ENCODE measurements at regions not wholly inside any gene's neighbourhood (a gene's known extent, or its start where the extent isn't known, plus 50 kb on each side); places are given as distances from the start of the nearest gene placed in this dataset.

GRCh38 chr13:54133746-54134145 lies 1105.1 kb downstream of the OLFM4 start:
- H3K27me3 ChIP-seq: no peaks in the 10 kb centered on the region
- 70 to 71% methylated on average over 6 of the region's 6 CpGs for WGBS, 2 donors
- no peak overlapping the region for H3K4me3 ChIP-seq
- no peak overlapping the region for H3K27ac ChIP-seq
- DNase-seq (ENCODE audit: low spot score in 2 of 2): no peak
- no peaks in the 10 kb centered on the region for H3K9me3 ChIP-seq
- H3K36me3 ChIP-seq: no peaks in the 10 kb centered on the region
- TF ChIP-seq POLR2A (IDR thresholded peaks at IDR 0.05) (no peak), CTCF (IDR thresholded peaks at IDR 0.05) (no peak), EP300 (IDR thresholded peaks at IDR 0.05) (no peak)
- no peaks in the 10 kb centered on the region for H3K4me1 ChIP-seq

GRCh38 chr13:54144828-54145227 lies 1116.2 kb downstream of the OLFM4 start:
- no peaks in the 10 kb centered on the region for H3K4me1 ChIP-seq
- no peak overlapping the region for H3K27ac ChIP-seq
- TF ChIP-seq EP300 (IDR thresholded peaks at IDR 0.05) (no peak), POLR2A (IDR thresholded peaks at IDR 0.05) (no peak), CTCF (IDR thresholded peaks at IDR 0.05) (no peak)
- no peaks in the 10 kb centered on the region for H3K36me3 ChIP-seq
- no peaks in the 10 kb centered on the region for H3K27me3 ChIP-seq
- peaks cover 0 to 4% (median 0%) of the 10 kb centered on the region in 4 donors for H3K9me3 ChIP-seq
- H3K4me3 ChIP-seq: no peak overlapping the region
- DNase-seq (ENCODE audit: low spot score in 2 of 2): no peak
- 66 to 68% methylated on average over 3 of the region's 3 CpGs for WGBS, 2 donors

- WGBS, 2 donors: 86 to 88% methylated on average over 3 of the region's 3 CpGs
- TF ChIP-seq EP300 (IDR thresholded peaks at IDR 0.05) (no peak), CTCF (IDR thresholded peaks at IDR 0.05) (no peak), POLR2A (IDR thresholded peaks at IDR 0.05) (no peak)
- Histone ChIP-seq H3K36me3 (no peaks in the 10 kb centered on the region), H3K9me3 (peaks cover 0 to 4% (median 0%) of the 10 kb centered on the region in 4 donors), H3K4me3 (no peak overlapping the region), H3K27me3 (no peaks in the 10 kb centered on the region), H3K4me1 (no peaks in the 10 kb centered on the region), H3K27ac (no peak overlapping the region)
- no peak for DNase-seq (ENCODE audit: low spot score in 2 of 2)
Observed at GRCh38 chr13:54150851-54151250, 1122.2 kb downstream of the OLFM4 start.

- no peak overlapping the region for H3K4me3 ChIP-seq
- H3K4me1 ChIP-seq: no peaks in the 10 kb centered on the region
- no peak overlapping the region for H3K27ac ChIP-seq
- no peaks in the 10 kb centered on the region for H3K9me3 ChIP-seq
- TF ChIP-seq POLR2A (IDR thresholded peaks at IDR 0.05): no peak
- TF ChIP-seq CTCF (IDR thresholded peaks at IDR 0.05): no peak
- TF ChIP-seq EP300 (IDR thresholded peaks at IDR 0.05): no peak
- 65% methylated on average over 1 of the region's 1 CpG for WGBS, 2 donors
- H3K36me3 ChIP-seq: no peaks in the 10 kb centered on the region
- H3K27me3 ChIP-seq: no peaks in the 10 kb centered on the region
- DNase-seq (ENCODE audit: low spot score in 2 of 2): no peak
Observed at GRCh38 chr13:54162069-54162468, 1133.5 kb downstream of the OLFM4 start.

GRCh38 chr13:54165581-54166215 lies 1137.1 kb downstream of the OLFM4 start:
- TF ChIP-seq CTCF (IDR thresholded peaks at IDR 0.05) (no peak), EP300 (IDR thresholded peaks at IDR 0.05) (no peak), POLR2A (IDR thresholded peaks at IDR 0.05) (no peak)
- Histone ChIP-seq H3K36me3 (no peaks in the 10 kb centered on the region), H3K9me3 (no peaks in the 10 kb centered on the region), H3K27ac (no peak overlapping the region), H3K4me3 (no peak overlapping the region), H3K27me3 (no peaks in the 10 kb centered on the region), H3K4me1 (no peaks in the 10 kb centered on the region)
- WGBS, 2 donors: 51 to 53% methylated on average over 7 of the region's 7 CpGs
- DNase-seq (ENCODE audit: low spot score in 2 of 2): no peak

Measured in tibial nerve (tissue), 4 donors.